Uterus (tissue), 3 donors: ENCODE measurements at regions not wholly inside any gene's neighbourhood (a gene's known extent, or its start where the extent isn't known, plus 50 kb on each side); places are given as distances from the start of the nearest gene placed in this dataset.

Source experiments
- DNase-seq, 2 donors: peaks; one replicate each; pipeline ENCODE4 v3.0.0-alpha.2; 2019 to 2020
- H3K27ac ChIP-seq, 2 donors: fragments of 200-600 bp; sonication (generic); 1 replicate in 1 of 2; 2 replicates in 1 of 2; pipeline ENCODE4 v1.5.1; 2016 to 2018
- H3K27me3 ChIP-seq, 2 donors: fragments of 200-600 bp; sonication (generic); one replicate each; pipeline ENCODE4 v1.5.1; 2018 to 2019; ENCODE audit warnings: control low read depth in 1 of 2
- H3K36me3 ChIP-seq, 2 donors: fragments of 200-600 bp; sonication (generic); one replicate each; pipeline ENCODE4 v1.5.1; 2019; ENCODE audit warnings: control low read depth in 1 of 2
- H3K4me1 ChIP-seq, 2 donors: fragments of 200-600 bp; sonication (generic); one replicate each; pipeline ENCODE4 v1.5.1; 2018 to 2019; ENCODE audit warnings: control low read depth in 1 of 2
- H3K4me3 ChIP-seq, 2 donors: fragments of 200-600 bp; sonication (generic); 1 replicate in 1 of 2; 2 replicates in 1 of 2; pipeline ENCODE4 v1.5.1; 2018 to 2019; ENCODE audit warnings: mild to moderate bottlenecking in 1 of 2
- H3K9me3 ChIP-seq, 2 donors: fragments of 200-600 bp; sonication (generic); one replicate each; pipeline ENCODE4 v1.5.1; 2019; ENCODE audit warnings: control low read depth in 1 of 2
- POLR2A ChIP-seq, 2 donors: fragments of 450-650 bp; IDR thresholded peaks; one replicate each; pipeline ENCODE4 v1.6.1; 2016; ENCODE audit warnings: antibody characterized with exemption in 2 of 2, mild to moderate bottlenecking in 1 of 2, moderate library complexity in 1 of 2
- intact Hi-C: fragments of 100-400 bp; cut with DNase I; formaldehyde crosslinking; loops from one replicate; pipeline ENCODE4 v1.15.1; 2023; ENCODE audit warnings: low total_unique reads
- TF ChIP-seq, protein P1 (sequence below), 4 experiments: fragments of 200-600 bp in 2 of 4; fragments of 450-650 bp in 2 of 4; sonication (generic) in 2 of 4; IDR thresholded peaks; one replicate each; pipeline ENCODE4 v1.5.1; 2016 to 2019; ENCODE audit warnings: antibody characterized with exemption in 4 of 4, mild to moderate bottlenecking in 2 of 4, moderate library complexity in 1 of 4
- donor health status: DM: yes; HTN: yes; CAD: no.

DNA sequence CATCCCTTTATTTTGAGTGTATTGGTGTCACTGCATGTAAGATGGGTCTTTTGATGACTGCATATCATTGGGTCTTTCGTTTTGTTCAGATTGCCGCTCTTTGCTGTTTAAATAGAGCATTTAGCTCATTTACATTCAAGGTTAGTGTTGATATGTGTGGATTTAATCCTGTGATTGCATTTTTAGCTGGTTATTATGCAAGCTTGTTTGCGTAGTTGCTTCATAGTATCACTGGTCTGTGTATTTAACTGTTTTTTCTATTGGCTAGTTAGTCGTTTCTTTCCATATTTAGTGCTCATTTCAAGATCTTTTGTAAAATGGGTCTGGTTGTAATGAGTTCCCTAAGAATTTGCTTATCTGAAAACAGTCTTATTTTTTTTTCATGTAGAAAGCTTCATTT lies 1170.6 kb upstream of the SEL1L start:
- intact Hi-C loops: no loop called here
- Histone ChIP-seq H3K4me1 (no peaks in the 10 kb centered on the region), H3K9me3 (no peaks in the 10 kb centered on the region), H3K4me3 (no peak overlapping the region), H3K27ac (no peak overlapping the region), H3K27me3 (no peaks in the 10 kb centered on the region), H3K36me3 (no peaks in the 10 kb centered on the region)
- DNase-seq: no peak
- no peak for TF ChIP-seq POLR2A (IDR thresholded peaks at IDR 0.05)
- TF ChIP-seq, protein P1, sequence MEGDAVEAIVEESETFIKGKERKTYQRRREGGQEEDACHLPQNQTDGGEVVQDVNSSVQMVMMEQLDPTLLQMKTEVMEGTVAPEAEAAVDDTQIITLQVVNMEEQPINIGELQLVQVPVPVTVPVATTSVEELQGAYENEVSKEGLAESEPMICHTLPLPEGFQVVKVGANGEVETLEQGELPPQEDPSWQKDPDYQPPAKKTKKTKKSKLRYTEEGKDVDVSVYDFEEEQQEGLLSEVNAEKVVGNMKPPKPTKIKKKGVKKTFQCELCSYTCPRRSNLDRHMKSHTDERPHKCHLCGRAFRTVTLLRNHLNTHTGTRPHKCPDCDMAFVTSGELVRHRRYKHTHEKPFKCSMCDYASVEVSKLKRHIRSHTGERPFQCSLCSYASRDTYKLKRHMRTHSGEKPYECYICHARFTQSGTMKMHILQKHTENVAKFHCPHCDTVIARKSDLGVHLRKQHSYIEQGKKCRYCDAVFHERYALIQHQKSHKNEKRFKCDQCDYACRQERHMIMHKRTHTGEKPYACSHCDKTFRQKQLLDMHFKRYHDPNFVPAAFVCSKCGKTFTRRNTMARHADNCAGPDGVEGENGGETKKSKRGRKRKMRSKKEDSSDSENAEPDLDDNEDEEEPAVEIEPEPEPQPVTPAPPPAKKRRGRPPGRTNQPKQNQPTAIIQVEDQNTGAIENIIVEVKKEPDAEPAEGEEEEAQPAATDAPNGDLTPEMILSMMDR (IDR thresholded peaks at IDR 0.05): no peak

DNA sequence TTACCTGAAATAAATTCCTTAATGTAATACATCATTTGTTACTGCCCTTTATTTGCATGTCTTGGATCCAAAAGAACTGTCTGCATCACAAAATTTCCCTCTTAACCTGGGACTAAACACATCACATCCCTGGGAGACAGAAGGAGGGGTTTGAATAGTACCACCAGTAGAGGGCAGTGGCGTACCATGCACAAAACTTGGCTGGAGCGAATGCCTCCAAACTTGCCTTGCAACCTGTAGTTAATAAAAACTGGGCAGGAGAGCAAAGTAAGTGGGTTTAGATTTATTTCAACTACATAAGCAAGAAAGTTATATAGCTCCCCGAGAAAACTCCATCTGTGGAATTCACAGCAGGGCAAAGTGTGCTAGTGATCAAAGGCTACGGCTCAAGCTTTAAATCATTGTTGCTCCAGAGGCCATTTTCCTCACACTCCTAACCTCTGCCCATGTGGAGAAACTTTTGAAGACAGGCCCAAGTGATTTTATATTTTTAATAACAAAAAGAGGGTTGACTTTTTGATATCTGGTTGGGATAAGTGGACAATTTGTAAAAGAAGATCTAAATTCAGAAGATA lies 1176.7 kb upstream of the SEL1L start:
- no peaks in the 10 kb centered on the region for H3K9me3 ChIP-seq
- H3K27me3 ChIP-seq: no peaks in the 10 kb centered on the region
- no peaks in the 10 kb centered on the region for H3K4me1 ChIP-seq
- H3K4me3 ChIP-seq: no peak overlapping the region
- intact Hi-C loops: no loop called here
- no peak overlapping the region for H3K27ac ChIP-seq
- no peaks in the 10 kb centered on the region for H3K36me3 ChIP-seq
- peak; percentile 15 to 38 for DNase-seq
- TF ChIP-seq POLR2A (IDR thresholded peaks at IDR 0.05): no peak
- TF ChIP-seq, protein P1 (IDR thresholded peaks at IDR 0.05): peak; percentile 35 to 63 (median 44)

DNA sequence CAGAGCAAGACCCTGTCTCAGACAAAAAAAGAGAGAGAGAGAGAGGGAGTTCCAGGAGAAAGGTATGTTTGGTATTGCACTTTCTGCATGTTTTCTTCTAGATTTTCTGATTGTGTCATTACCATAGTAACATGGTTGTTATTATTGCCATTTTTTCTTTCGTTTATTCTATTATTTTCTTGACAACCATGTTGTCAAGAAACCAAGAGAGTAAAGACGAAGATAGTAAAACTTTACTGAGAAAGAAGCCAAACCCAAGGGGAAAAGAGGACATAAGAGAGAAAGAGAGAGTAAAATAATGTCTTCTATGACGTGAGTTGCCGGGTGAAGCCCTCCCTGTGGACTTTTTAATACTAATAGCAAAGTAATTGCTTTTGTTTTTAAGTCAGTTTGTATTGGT lies 1186.0 kb upstream of the SEL1L start:
- H3K4me3 ChIP-seq: no peak overlapping the region
- TF ChIP-seq, protein P1 (IDR thresholded peaks at IDR 0.05): no peak
- no peak for TF ChIP-seq POLR2A (IDR thresholded peaks at IDR 0.05)
- H3K36me3 ChIP-seq: no peaks in the 10 kb centered on the region
- H3K27ac ChIP-seq: no peak overlapping the region
- no peaks in the 10 kb centered on the region for H3K9me3 ChIP-seq
- H3K27me3 ChIP-seq: no peaks in the 10 kb centered on the region
- no peak for DNase-seq
- intact Hi-C loops: no loop called here
- no peaks in the 10 kb centered on the region for H3K4me1 ChIP-seq

DNA sequence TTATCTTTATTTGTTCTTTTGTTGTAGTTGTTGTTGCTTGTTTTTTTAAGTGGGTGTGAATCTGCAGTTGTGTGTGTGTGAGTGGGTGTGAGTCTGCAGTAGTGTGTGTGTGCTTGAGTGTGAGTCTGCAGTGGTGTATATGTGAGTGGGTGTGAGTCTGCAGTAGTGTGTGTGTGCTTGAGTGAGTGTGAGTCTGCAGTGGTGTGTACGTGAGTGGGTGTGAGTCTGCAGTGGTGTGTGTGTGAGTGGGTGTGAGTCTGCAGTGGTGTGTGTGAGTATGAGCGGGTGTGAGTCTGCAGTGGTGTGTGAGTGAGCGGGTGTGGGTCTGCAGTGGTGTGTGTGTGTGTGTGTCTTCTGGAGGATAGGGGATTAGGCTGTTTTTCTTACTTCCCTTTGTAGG lies 1186.8 kb upstream of the SEL1L start:
- H3K4me1 ChIP-seq: no peaks in the 10 kb centered on the region
- H3K27me3 ChIP-seq: no peaks in the 10 kb centered on the region
- TF ChIP-seq, protein P1 (IDR thresholded peaks at IDR 0.05): no peak
- TF ChIP-seq POLR2A (IDR thresholded peaks at IDR 0.05): no peak
- no peak overlapping the region for H3K27ac ChIP-seq
- no peak for DNase-seq
- H3K4me3 ChIP-seq: no peak overlapping the region
- no peaks in the 10 kb centered on the region for H3K36me3 ChIP-seq
- intact Hi-C loops: no loop called here
- no peaks in the 10 kb centered on the region for H3K9me3 ChIP-seq

DNA sequence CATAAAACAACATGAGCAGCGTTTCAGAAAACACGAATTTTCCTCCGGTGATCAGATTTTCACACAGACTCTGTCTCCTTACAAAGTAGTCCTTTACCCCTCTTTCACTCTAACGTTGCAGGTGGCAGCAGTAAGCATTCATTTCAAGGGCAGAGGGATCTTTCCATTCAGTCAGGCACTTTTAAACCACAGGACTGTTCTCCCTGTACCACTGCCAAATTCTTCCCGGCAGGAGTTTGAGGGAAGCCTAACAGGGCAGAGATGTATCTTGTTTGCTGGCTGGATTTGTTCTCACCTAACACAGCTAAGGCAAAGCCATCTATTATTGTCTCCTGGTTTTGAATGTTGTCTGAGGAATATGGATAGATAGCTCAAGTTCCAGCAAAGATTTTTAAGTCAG lies 1187.3 kb upstream of the SEL1L start:
- no peak for TF ChIP-seq POLR2A (IDR thresholded peaks at IDR 0.05)
- no peaks in the 10 kb centered on the region for H3K4me1 ChIP-seq
- H3K27ac ChIP-seq: no peak overlapping the region
- H3K4me3 ChIP-seq: no peak overlapping the region
- no peak for DNase-seq
- intact Hi-C loops: no loop called here
- H3K36me3 ChIP-seq: no peaks in the 10 kb centered on the region
- no peaks in the 10 kb centered on the region for H3K27me3 ChIP-seq
- no peaks in the 10 kb centered on the region for H3K9me3 ChIP-seq

DNA sequence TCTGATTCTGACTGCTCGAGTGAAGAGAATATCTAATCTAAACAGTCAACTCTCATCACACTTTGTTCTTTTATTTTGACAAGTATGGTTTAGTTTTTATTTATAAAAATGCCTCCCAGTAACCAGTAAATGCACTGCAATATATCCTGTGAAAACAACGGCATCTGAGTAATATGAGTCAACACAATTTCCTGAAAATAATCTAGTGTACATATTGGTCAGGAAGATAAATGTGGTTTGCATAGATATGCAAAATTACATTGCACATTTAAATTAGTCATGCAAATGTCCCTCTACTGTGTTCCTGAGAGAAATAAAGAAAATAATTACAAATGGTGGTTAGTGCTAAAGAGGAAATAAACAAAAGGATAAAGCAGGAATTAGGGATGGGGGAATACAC lies 1190.7 kb upstream of the SEL1L start:
- Histone ChIP-seq H3K27me3 (no peaks in the 10 kb centered on the region), H3K9me3 (no peaks in the 10 kb centered on the region), H3K36me3 (no peaks in the 10 kb centered on the region), H3K27ac (no peak overlapping the region), H3K4me1 (no peaks in the 10 kb centered on the region), H3K4me3 (no peak overlapping the region)
- no peak for TF ChIP-seq POLR2A (IDR thresholded peaks at IDR 0.05)
- TF ChIP-seq, protein P1 (IDR thresholded peaks at IDR 0.05): no peak
- DNase-seq: no peak
- intact Hi-C loops: no loop called here
